ENCODE measurements at regions not wholly inside any gene's neighbourhood (a gene's known extent, or its start where the extent isn't known, plus 50 kb on each side); places are given as distances from the start of the nearest gene placed in this dataset.

- no peak overlapping the region; a peak in 1 of 6 replicates for H3K27ac ChIP-seq
- H3K4me1 ChIP-seq: peaks cover 13% of the 10 kb centered on the region
- 31% methylated on average over 3 of the region's 3 CpGs for WGBS (ENCODE audit: missing lambda C conversion rate)
- ChIA-PET CTCF (interaction anchor here (0.6 kb wide), 1 partner anchor 58 kb away, joined by 3 read pairs; no protein-coding TSS in a partner anchor), POLR2A (no interaction called here)
- TF ChIP-seq POLR2A (IDR thresholded peaks at IDR 0.05; ENCODE audit: low read length) (no peak), ZC3H11A (IDR thresholded peaks at IDR 0.05) (no peak), EP300 (IDR thresholded peaks at IDR 0.05) (no peak), CTCF (IDR thresholded peaks at IDR 0.05) (no peak), RARB (CRISPR knock-in tag; IDR thresholded peaks at IDR 0.05) (no peak), RAD21 (conservative IDR thresholded peaks at IDR 0.05 in 1 of 2, IDR thresholded peaks at IDR 0.05 in 1 of 2) (no peak), MAZ (IDR thresholded peaks at IDR 0.05; ENCODE audit: borderline replicate concordance, low read depth, low read length) (no peak), EHMT2 (IDR thresholded peaks at IDR 0.05; ENCODE audit: low read depth) (no peak), RCOR1 (IDR thresholded peaks at IDR 0.05; ENCODE audit: low read depth, low read length) (no peak), CBX2 (IDR thresholded peaks at IDR 0.05; ENCODE audit: borderline replicate concordance, low read depth) (no peak), RFX5 (IDR thresholded peaks at IDR 0.05) (no peak), REST (IDR thresholded peaks at IDR 0.05) (no peak), CEBPB (IDR thresholded peaks at IDR 0.05) (no peak), CHD2 (IDR thresholded peaks at IDR 0.05; ENCODE audit: low read length, partially characterized antibody) (no peak), CHD4 (IDR thresholded peaks at IDR 0.05; ENCODE audit: borderline replicate concordance) (no peak), KDM1A (IDR thresholded peaks at IDR 0.05; ENCODE audit: low read depth) (no peak), EHF (CRISPR knock-in tag; IDR thresholded peaks at IDR 0.05) (no peak), TP53 (CRISPR knock-in tag; IDR thresholded peaks at IDR 0.05) (no peak), NPAS2 (CRISPR knock-in tag; IDR thresholded peaks at IDR 0.05; ENCODE audit: borderline replicate concordance) (no peak), HOXB5 (CRISPR knock-in tag; IDR thresholded peaks at IDR 0.05) (no peak)
- no peak overlapping the region for H3K4me3 ChIP-seq
- no peak overlapping the region for H3K4me2 ChIP-seq
- ATAC-seq: no peak
- FAIRE-seq: no peak
- DNase-seq (ENCODE audit: low read depth in 1 of 2, low spot score in 1 of 2): no peak
- H3K9me3 ChIP-seq: no peaks in the 10 kb centered on the region
Observed at GRCh38 chr4:24214796-24215195, 324.9 kb upstream of the PPARGC1A start.

- Histone ChIP-seq H3K9me3 (no peaks in the 10 kb centered on the region), H3K27ac (no peak overlapping the region), H3K4me1 (peaks cover 15% of the 10 kb centered on the region), H3K4me3 (no peak overlapping the region), H3K4me2 (no peak overlapping the region)
- no peak for DNase-seq (ENCODE audit: low read depth in 1 of 2, low spot score in 1 of 2)
- no peak for FAIRE-seq
- ChIA-PET CTCF (interaction anchor here (0.6 kb wide), 1 partner anchor 58 kb away, joined by 3 read pairs; no protein-coding TSS in a partner anchor), POLR2A (no interaction called here)
- ATAC-seq: no peak
- WGBS (ENCODE audit: missing lambda C conversion rate): 50% methylated on average over 5 of the region's 5 CpGs
- TF ChIP-seq RFX5 (IDR thresholded peaks at IDR 0.05) (no peak), E2F6 (IDR thresholded peaks at IDR 0.05; ENCODE audit: borderline replicate concordance, low read depth) (no peak), HOXA7 (CRISPR knock-in tag; IDR thresholded peaks at IDR 0.05) (no peak), FOSB (CRISPR knock-in tag; IDR thresholded peaks at IDR 0.05) (no peak), MAX (IDR thresholded peaks at IDR 0.05) (no peak), GATA3 (IDR thresholded peaks at IDR 0.05; ENCODE audit: borderline replicate concordance) (no peak), USF2 (IDR thresholded peaks at IDR 0.05) (no peak), FOSL2 (IDR thresholded peaks at IDR 0.05) (no peak), FOSL2 (CRISPR knock-in tag; IDR thresholded peaks at IDR 0.05) (no peak), JUN (IDR thresholded peaks at IDR 0.05) (no peak), POLR2AphosphoS2 (conservative IDR thresholded peaks at IDR 0.05; ENCODE audit: low read length) (no peak), KDM1A (IDR thresholded peaks at IDR 0.05; ENCODE audit: low read depth) (no peak), RARB (CRISPR knock-in tag; IDR thresholded peaks at IDR 0.05) (no peak), CTCF (IDR thresholded peaks at IDR 0.05) (no peak), POLR2A (IDR thresholded peaks at IDR 0.05; ENCODE audit: low read length) (no peak), ESRRA (IDR thresholded peaks at IDR 0.05; ENCODE audit: borderline replicate concordance, low read length) (no peak)
Observed at GRCh38 chr4:24213961-24214360, 324.1 kb upstream of the PPARGC1A start.

Measured in A549 (cell line).